ENCODE measurements at regions not wholly inside any gene's neighbourhood (a gene's known extent, or its start where the extent isn't known, plus 50 kb on each side); places are given as distances from the start of the nearest gene placed in this dataset.

DNA sequence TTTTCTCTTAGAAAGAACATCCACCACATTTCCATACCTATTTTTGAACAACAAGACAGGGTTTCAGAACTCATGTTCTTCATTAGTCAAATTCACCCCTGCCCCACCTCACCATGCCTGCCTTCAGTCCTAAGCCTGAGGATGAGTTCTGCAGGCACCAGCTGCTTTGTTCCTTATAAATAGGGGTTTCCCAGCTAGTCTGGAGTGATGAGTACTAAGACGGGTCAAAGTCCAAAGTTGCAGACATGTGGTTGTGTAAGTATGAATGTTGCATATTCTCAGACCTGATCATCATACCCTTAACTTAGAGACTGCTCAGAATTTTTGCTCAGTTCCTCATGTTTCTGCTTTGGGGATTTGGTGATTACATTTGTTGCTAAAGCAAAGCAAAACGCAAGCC lies 257.7 kb upstream of the CDYL start:
- no peak overlapping the region for H3K4me3 Mint-ChIP-seq
- H3K9me3 Mint-ChIP-seq: no peaks in the 10 kb centered on the region
- DNase-seq: peak; percentile 60
- peaks cover 8% of the 10 kb centered on the region for H3K27me3 Mint-ChIP-seq (ENCODE audit: insufficient read depth)
- TF ChIP-seq, protein P1, sequence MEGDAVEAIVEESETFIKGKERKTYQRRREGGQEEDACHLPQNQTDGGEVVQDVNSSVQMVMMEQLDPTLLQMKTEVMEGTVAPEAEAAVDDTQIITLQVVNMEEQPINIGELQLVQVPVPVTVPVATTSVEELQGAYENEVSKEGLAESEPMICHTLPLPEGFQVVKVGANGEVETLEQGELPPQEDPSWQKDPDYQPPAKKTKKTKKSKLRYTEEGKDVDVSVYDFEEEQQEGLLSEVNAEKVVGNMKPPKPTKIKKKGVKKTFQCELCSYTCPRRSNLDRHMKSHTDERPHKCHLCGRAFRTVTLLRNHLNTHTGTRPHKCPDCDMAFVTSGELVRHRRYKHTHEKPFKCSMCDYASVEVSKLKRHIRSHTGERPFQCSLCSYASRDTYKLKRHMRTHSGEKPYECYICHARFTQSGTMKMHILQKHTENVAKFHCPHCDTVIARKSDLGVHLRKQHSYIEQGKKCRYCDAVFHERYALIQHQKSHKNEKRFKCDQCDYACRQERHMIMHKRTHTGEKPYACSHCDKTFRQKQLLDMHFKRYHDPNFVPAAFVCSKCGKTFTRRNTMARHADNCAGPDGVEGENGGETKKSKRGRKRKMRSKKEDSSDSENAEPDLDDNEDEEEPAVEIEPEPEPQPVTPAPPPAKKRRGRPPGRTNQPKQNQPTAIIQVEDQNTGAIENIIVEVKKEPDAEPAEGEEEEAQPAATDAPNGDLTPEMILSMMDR (IDR thresholded peaks at IDR 0.05): no peak
- H3K4me1 Mint-ChIP-seq (ENCODE audit: low read depth): peaks cover 33% of the 10 kb centered on the region
- peaks cover 7% of the 10 kb centered on the region; the same call in 1 of the 2 replicates for H3K36me3 Mint-ChIP-seq (ENCODE audit: low read depth)
- no peak overlapping the region; the same call in 1 of the 2 replicates for H3K27ac Mint-ChIP-seq

DNA sequence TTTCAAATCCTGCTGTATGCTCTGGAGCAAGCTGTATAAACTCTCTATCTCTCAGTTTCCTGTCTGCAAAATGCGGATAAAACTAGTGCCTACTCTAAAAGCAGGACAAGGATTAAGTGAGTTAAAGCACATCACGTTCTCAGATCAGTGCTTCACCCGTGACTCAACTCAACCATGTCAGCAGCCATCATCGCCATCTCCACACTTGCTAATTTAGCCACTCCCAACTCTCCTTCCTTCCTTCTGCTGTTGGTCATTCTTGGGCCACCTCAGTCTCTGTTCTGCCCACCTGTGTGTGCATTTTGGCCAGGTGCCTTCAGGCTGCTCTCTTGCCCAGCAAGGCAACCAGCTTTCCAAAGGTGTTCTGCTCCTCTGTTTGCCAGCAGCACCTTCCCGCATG lies 260.0 kb upstream of the CDYL start:
- Mint-ChIP-seq H3K27ac (no peak overlapping the region), H3K9me3 (no peaks in the 10 kb centered on the region), H3K4me3 (no peak overlapping the region), H3K4me1 (ENCODE audit: low read depth) (peaks cover 21% of the 10 kb centered on the region), H3K36me3 (ENCODE audit: low read depth) (peaks cover 7% of the 10 kb centered on the region; the same call in 1 of the 2 replicates), H3K27me3 (ENCODE audit: insufficient read depth) (peaks cover 6% of the 10 kb centered on the region)
- TF ChIP-seq, protein P1 (IDR thresholded peaks at IDR 0.05): no peak
- DNase-seq: no peak

DNA sequence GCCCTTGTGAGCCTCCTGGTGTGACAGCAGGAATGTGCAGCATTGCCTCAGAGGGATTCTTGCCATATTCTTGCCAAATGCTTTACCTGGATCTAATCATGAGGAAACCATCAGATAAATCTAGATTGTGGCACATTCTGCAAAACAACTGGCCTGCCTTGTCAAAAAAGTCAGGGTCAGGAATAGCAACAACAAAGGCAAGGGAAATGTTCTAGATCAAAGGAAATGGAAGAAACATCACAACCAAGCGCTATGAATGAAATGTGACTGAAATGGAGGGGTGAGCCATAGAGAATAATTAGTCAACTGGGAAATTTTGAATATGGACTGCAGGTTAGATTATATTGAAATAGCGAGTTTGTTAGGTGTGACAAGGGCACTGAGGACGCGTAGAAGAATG lies 262.6 kb upstream of the CDYL start:
- H3K4me3 Mint-ChIP-seq: no peak overlapping the region
- no peak for DNase-seq

DNA sequence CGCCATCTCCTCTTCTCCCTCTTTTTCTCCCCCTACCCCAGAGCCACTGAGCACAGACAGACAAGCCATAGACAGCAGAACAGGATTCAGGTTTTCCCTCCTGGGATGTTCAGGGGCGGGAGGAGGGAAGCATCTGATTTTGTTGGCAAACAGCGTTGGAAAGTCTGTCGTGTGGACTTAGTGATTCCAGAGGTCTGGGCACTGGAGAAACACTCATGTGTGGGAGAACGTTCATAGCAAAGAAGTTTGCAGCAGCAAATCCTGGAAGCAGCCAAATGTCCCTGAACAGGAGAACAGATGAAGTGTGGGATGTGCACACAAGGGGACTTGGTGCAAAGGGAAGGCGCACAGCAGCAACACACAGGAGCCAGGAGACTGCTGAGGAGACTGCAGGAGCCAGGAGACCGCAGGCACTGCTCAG lies 264.1 kb upstream of the CDYL start:
- H3K4me3 Mint-ChIP-seq: no peak overlapping the region
- no peak overlapping the region for H3K27ac Mint-ChIP-seq
- peaks cover 2% of the 10 kb centered on the region for H3K4me1 Mint-ChIP-seq (ENCODE audit: low read depth)
- peaks cover 11% of the 10 kb centered on the region for H3K27me3 Mint-ChIP-seq (ENCODE audit: insufficient read depth)
- TF ChIP-seq, protein P1 (IDR thresholded peaks at IDR 0.05): no peak
- no peaks in the 10 kb centered on the region for H3K9me3 Mint-ChIP-seq
- no peaks in the 10 kb centered on the region for H3K36me3 Mint-ChIP-seq (ENCODE audit: low read depth)
- DNase-seq: no peak

More for the DNA sequence above, 262.6 kb upstream of the CDYL start:
- no peaks in the 10 kb centered on the region for H3K36me3 Mint-ChIP-seq (ENCODE audit: low read depth)
- H3K4me1 Mint-ChIP-seq (ENCODE audit: low read depth): peaks cover 4% of the 10 kb centered on the region
- TF ChIP-seq, protein P1 (IDR thresholded peaks at IDR 0.05): no peak
- no peaks in the 10 kb centered on the region for H3K9me3 Mint-ChIP-seq
- H3K27me3 Mint-ChIP-seq (ENCODE audit: insufficient read depth): peaks cover 11% of the 10 kb centered on the region
- no peak overlapping the region for H3K27ac Mint-ChIP-seq

DNA sequence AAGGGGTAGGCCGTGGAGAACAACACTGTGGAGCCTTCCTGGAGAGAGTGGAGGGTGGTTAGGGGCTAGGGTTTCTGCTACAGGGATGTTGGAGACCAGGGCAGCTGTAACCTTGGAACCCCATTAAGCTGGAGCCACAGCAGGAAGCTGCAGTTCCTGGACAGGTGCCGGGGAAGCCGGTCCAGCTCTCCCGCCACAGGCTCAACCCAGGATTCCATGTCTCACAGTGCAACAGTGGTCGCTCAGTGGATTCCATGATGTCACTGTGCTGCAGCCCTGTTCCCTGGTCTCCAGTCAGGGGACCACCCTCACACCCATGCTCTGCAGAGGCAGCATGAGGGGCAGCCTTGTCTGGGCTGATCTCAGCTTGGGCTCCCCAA lies 264.6 kb upstream of the CDYL start:
- no peak overlapping the region for H3K27ac Mint-ChIP-seq
- H3K4me3 Mint-ChIP-seq: no peak overlapping the region
- peaks cover 11% of the 10 kb centered on the region for H3K27me3 Mint-ChIP-seq (ENCODE audit: insufficient read depth)
- H3K36me3 Mint-ChIP-seq (ENCODE audit: low read depth): no peaks in the 10 kb centered on the region
- TF ChIP-seq, protein P1 (IDR thresholded peaks at IDR 0.05): no peak
- no peaks in the 10 kb centered on the region for H3K9me3 Mint-ChIP-seq
- H3K4me1 Mint-ChIP-seq (ENCODE audit: low read depth): peaks cover 5% of the 10 kb centered on the region
- DNase-seq: no peak
